Gastrocnemius medialis (tissue), 4 donors: ENCODE measurements at regions not wholly inside any gene's neighbourhood (a gene's known extent, or its start where the extent isn't known, plus 50 kb on each side); places are given as distances from the start of the nearest gene placed in this dataset.

Experiments used
- CTCF ChIP-seq, 5 experiments: fragments of 450-650 bp in 3 of 5; fragments of 200-600 bp in 2 of 5; sonication (generic) in 2 of 5; IDR thresholded peaks in 4 of 5; conservative IDR thresholded peaks in 1 of 5; 1 replicate in 4 of 5; 2 replicates in 1 of 5; pipeline ENCODE4 v1.5.1; 2016 to 2019; ENCODE audit warnings: antibody characterized with exemption in 5 of 5, mild to moderate bottlenecking in 3 of 5, moderate library complexity in 3 of 5
- POLR2A ChIP-seq, 2 donors: fragments of 450-650 bp; IDR thresholded peaks; one replicate each; pipeline ENCODE4 v1.6.1; 2017; ENCODE audit warnings: antibody characterized with exemption in 2 of 2, mild to moderate bottlenecking in 2 of 2, moderate library complexity in 2 of 2

GRCh38 chr2:95695613-95696012 is 103.8 kb downstream of the TRIM43 start:
- TF ChIP-seq CTCF (IDR thresholded peaks at IDR 0.05 in 4 of 5, conservative IDR thresholded peaks at IDR 0.05 in 1 of 5) (no peak), POLR2A (IDR thresholded peaks at IDR 0.05) (no peak)
